ENCODE measurements at regions not wholly inside any gene's neighbourhood (a gene's known extent, or its start where the extent isn't known, plus 50 kb on each side); places are given as distances from the start of the nearest gene placed in this dataset.

- no peak for TF ChIP-seq POLR2A (IDR thresholded peaks at IDR 0.05)
- no peak for TF ChIP-seq CTCF (IDR thresholded peaks at IDR 0.05)
Measured at GRCh38 chr10:85098835-85099521, 770.6 kb downstream of the CCSER2 start.
